Fibroblast of villous mesenchyme (primary cell): ENCODE measurements at regions not wholly inside any gene's neighbourhood (a gene's known extent, or its start where the extent isn't known, plus 50 kb on each side); places are given as distances from the start of the nearest gene placed in this dataset.
"Not testable (repeated sequence)": the region's sequence is repeated elsewhere in the genome, so short reads cannot be mapped to it uniquely, and the experiment has no call there.

Experiments
- DNase-seq: peaks from one replicate; pipeline ENCODE4 v3.0.0-alpha.2; 2010; ENCODE audit warnings: low read depth
- H3K4me3 ChIP-seq: 2 replicates; pipeline ENCODE4 v1.5.1; 2011; ENCODE audit warnings: low read depth, mild to moderate bottlenecking, low read length
- TF ChIP-seq, protein P1 (sequence below): IDR thresholded peaks from 2 replicates; pipeline ENCODE4 v1.5.1; 2012; ENCODE audit warnings: low read depth, mild to moderate bottlenecking, low read length; ENCODE audit not compliant: insufficient read depth

DNA sequence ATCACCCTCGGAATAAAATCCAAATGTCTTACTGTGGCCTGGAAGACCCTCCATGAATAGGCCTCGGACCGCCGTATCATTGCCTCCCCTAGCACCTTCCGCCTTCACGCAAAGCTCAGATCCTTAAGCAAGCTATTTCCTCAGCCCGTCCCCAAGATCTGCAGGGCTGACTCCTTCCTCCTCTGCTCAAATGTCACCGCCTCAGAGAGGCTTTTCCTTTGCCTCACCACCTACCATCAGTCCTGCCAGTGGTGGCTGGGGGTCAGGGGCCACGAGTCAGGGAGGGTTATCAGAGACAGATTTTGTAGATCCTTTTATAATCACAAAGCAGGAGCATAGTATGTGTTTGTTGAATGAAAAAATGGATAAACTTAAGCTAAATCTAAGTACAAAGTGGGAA lies 74.4 kb upstream of the KIF2A start:
- TF ChIP-seq, protein P1, sequence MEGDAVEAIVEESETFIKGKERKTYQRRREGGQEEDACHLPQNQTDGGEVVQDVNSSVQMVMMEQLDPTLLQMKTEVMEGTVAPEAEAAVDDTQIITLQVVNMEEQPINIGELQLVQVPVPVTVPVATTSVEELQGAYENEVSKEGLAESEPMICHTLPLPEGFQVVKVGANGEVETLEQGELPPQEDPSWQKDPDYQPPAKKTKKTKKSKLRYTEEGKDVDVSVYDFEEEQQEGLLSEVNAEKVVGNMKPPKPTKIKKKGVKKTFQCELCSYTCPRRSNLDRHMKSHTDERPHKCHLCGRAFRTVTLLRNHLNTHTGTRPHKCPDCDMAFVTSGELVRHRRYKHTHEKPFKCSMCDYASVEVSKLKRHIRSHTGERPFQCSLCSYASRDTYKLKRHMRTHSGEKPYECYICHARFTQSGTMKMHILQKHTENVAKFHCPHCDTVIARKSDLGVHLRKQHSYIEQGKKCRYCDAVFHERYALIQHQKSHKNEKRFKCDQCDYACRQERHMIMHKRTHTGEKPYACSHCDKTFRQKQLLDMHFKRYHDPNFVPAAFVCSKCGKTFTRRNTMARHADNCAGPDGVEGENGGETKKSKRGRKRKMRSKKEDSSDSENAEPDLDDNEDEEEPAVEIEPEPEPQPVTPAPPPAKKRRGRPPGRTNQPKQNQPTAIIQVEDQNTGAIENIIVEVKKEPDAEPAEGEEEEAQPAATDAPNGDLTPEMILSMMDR: no peak
- DNase-seq: no peak
- no peak overlapping the region for H3K4me3 ChIP-seq

DNA sequence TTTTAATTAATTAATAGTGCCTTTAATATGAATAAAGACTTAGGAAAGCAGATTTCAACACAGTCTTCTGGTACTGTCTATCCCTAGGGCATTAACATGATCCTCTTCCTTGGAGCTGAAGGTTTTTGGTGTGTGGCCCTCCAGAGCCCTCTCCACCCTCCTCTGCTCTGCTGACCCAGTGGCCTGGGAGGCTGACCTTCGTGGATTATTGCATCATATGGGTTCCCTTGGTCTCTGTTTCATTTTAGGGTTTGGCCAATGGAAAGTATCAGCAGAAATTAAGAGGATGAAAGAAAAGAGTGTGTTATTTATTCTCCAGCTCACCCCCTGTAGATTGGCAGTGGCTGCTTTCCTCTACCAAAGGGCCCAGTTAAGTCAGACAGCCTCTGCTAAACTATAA lies 73.8 kb upstream of the KIF2A start:
- not testable (repeated sequence) for H3K4me3 ChIP-seq, DNase-seq

- peak; percentile 31 for DNase-seq
Measured at GRCh38 chr5:62233083-62234046, 72.6 kb upstream of the KIF2A start.

GRCh38 chr5:62236593-62236992 lies 69.4 kb upstream of the KIF2A start:
- H3K4me3 ChIP-seq, DNase-seq: not testable (repeated sequence)

More at GRCh38 chr5:62233083-62234046, 72.6 kb upstream of the KIF2A start:
- H3K4me3 ChIP-seq: not testable (repeated sequence)

DNA sequence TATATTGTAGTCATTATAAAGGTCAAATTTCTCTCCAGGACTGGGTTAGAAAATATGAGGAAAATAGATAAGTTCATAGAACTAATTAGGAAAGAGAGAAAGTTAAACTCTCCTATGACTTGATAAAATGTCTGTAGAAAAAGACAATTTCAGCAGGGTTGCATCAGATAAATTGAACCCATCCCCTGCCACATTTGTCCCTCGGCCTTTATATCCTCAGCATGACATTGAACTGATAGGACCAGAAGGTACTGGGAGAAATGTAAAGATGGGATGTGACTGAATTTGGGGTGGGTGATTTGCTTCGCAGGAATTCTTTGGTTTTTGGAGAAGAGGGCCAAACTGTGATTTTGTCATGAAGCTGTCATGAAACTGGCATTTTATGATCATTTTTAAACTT lies 68.1 kb upstream of the KIF2A start:
- not testable (repeated sequence) for H3K4me3 ChIP-seq, DNase-seq

DNA sequence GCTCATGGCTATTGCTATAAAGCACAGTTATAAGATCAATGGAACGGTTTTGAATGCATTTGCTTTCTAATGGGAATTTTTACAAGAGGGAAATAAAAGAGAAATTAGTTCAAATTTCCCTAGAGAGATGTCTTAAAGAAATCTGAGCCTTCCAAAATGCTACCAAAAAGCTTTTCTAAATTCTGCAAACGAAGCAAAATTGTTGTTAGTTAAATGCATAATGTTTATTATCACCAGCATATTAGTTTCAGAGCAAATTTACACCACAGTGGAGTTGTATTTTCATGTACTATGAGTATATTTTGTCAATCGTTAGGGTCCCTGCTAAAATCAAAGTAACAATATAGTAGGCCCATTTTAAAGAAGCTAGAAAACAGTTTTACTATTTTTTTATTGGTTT lies 67.4 kb upstream of the KIF2A start:
- DNase-seq, H3K4me3 ChIP-seq: not testable (repeated sequence)

DNA sequence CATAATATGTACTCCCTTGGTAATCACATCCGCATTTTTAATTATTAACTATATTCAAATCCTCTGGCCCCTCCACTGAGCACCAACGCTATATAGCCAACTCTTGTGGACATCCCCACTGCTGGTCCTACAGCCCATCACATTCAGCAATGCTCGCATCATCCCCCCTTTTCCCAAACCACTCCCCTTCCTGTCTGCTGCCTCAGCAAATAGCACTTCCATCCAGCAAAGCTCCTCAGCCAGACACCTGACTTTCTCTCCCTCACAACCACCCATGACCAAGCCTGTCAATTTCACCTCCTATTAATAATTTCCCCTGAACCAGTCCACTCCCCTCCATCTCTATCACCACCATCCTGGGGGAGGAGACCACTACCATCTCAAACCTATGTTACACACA lies 65.5 kb upstream of the KIF2A start:
- DNase-seq, H3K4me3 ChIP-seq: not testable (repeated sequence)

DNA sequence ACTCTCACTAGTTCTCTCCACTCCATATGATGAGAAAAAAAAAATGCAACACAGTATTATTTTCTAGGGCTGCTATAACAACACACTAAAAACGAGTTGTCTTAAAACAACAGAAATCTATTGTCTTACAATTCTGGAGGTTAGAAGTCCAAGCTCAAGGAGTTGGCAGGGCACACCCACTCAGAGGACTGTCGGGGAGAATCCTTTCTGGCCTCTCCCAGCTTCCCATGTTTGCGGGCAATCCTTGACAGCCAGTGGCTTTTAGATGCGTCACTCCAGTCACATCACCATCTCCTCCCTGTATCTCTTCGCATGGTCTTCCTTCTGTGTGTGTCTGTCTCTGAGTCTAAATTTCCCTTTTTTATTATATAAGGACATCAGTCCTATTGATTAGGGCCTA lies 64.0 kb upstream of the KIF2A start:
- H3K4me3 ChIP-seq, DNase-seq: not testable (repeated sequence)

DNA sequence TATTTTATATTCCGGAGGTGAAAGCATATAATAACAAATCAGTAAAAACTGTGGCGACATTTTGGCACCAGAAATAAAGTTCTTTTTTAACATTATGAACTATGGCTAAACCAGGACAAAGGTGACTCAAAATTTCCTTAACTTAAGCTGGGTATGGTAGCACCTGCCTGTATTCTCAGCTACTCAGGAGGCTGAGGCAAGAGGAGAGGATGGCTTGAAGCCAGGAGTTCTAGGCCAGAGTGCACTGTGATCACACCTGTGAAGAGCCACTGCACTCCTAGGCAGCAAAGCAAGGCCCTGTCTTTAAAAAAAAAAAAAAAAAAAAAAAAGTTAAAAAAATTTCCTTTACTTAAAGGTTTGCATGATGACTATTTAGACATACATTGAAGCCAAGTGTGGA lies 63.0 kb upstream of the KIF2A start:
- not testable (repeated sequence) for DNase-seq, H3K4me3 ChIP-seq

DNA sequence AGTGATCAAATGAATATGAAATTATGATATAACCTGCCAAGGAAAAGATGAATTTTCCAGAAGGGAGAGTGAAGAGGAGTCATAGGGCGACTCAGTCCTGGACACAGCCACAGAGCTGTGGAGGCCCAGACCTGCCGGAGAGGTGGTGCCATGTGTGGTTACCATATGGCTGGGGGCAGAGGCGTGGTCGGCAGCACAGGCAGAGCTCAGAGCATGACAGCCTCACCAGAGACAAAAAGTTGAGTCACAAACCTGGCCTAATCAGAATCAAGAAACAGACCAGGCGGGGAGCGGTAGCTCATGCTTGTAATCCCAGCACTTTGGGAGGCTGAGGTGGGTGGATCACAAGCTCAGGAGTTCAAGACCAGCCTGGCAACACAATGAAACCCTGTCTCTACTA lies 57.8 kb upstream of the KIF2A start:
- H3K4me3 ChIP-seq, DNase-seq: not testable (repeated sequence)

- DNase-seq: not testable (repeated sequence)
Measured at GRCh38 chr5:62250085-62250484, 55.9 kb upstream of the KIF2A start.

DNA sequence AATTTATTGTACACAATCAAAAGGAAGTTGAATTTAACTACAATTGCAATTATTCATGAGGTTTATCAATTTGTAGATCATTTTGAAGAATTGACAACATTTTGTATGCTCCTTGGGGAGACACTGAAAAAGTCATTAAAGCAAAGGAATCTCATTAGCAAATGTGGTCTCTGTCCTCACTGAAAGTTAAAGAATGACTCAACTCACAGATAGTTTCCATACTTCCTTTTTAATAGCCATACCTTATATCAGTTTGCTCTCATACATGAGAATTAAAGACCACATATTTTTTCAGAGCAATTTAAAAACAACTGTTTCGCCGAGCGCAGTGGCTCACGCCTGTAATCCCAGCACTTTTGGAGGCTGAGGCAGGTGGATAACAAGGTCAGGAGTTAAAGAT lies 55.1 kb upstream of the KIF2A start:
- not testable (repeated sequence) for H3K4me3 ChIP-seq, DNase-seq

More at GRCh38 chr5:62250085-62250484, 55.9 kb upstream of the KIF2A start:
- H3K4me3 ChIP-seq: not testable (repeated sequence)

GRCh38 chr5:62252519-62252918 lies 53.5 kb upstream of the KIF2A start:
- DNase-seq: not testable (repeated sequence)

GRCh38 chr5:62255551-62255950 lies 50.5 kb upstream of the KIF2A start:
- H3K4me3 ChIP-seq, DNase-seq: not testable (repeated sequence)

More at GRCh38 chr5:62252519-62252918, 53.5 kb upstream of the KIF2A start:
- not testable (repeated sequence) for H3K4me3 ChIP-seq
